HG03097 (cell line): ENCODE measurements at regions not wholly inside any gene's neighbourhood (a gene's known extent, or its start where the extent isn't known, plus 50 kb on each side); places are given as distances from the start of the nearest gene placed in this dataset.

Experiments
- ATAC-seq: cut with Tn5 transposase; IDR thresholded peaks from one replicate; pipeline ENCODE4 v1.9.1; 2021; ENCODE audit not compliant: unreplicated experiment, low FRiP score

DNA sequence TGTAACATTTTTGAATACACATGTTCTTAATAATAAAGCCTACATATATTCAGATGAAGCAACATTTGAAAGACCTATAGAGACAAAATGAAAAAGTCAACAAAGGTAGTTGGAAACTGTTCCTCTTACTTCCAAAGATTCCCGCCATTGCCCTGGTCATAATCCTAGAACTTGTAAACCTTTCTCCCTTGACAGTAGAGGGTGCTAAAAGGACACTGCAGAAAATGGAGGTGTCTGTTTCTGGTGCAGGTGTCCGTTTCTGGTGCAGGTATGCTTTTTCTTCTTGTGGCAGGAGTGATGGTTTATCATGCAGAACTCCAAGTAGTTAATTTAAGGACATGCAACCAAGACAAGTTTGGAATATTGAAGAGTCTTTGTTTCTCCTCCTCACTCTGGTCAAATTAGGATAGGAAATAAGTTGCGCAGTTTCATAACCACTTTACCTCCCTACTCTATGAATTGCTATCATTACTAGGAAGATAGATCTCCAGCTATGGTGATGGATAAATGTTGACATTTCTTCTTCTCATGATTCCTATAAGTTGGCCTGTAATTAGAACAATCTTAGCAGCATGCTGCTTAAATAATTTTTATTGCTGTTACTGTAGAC lies 56.0 kb upstream of the FAM174A start:
- ATAC-seq, result peak; percentile 61

DNA sequence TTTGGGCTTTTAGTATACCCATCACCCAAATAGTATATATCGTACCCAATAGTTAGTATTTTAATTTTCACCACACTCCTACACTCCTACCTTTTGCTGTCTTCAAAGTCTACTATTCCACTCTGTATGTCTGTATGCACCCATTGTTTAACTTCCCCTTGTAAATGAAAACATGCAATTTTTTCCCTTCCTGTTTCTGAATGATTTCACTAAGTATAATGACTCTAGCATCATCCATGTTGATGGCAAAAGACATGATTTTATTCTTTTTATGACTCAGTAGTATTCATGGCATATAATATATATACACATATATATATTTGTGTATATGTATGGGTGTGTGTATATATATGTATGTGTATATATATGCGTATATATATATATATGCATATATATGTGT lies 63.1 kb upstream of the FAM174A start:
- no peak for ATAC-seq

DNA sequence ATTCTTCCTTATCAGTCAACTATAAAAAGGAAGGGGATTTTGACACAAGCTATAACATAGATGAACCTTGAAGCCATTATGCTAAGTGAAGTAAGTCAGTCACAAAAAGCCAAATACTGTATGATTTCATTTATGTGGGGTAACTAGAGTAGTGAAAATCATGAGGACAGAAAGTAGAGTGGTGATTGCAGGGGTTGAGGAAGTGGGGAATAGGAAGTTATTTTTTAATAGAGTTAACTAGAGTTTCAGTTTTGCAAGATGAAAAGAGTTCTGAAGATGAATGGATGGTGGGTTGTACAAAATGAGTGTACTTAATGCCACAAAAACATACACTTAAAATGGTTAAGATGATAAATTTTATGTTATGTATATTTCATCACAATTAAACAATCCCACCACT lies 65.4 kb upstream of the FAM174A start:
- ATAC-seq, result peak; percentile 100

DNA sequence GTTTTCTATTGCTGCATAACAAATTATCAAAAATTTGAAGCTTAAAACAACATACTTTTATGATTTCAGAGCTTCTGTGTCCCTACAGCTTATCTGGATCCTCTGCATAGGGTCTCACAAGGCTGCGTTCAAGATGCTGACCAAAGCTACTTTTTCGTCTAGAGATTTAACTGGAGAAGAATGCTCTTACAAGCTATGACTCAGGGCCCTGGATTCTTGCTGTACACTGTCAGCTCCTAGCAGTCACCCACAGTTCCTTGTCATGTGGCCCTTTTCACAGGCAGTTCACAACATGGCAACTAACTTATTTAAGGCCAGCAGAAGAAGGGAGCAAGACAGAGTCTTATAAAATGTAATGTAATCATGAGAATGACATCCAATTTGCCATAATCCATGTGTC lies 70.8 kb upstream of the FAM174A start:
- no peak for ATAC-seq

- no peak for ATAC-seq
Observed at GRCh38 chr5:100456615-100457014, 78.6 kb upstream of the FAM174A start.

- no peak for ATAC-seq
Observed at GRCh38 chr5:100452126-100452525, 83.0 kb upstream of the FAM174A start.

GRCh38 chr5:100448111-100448528 lies 87.1 kb upstream of the FAM174A start:
- ATAC-seq, result no peak

DNA sequence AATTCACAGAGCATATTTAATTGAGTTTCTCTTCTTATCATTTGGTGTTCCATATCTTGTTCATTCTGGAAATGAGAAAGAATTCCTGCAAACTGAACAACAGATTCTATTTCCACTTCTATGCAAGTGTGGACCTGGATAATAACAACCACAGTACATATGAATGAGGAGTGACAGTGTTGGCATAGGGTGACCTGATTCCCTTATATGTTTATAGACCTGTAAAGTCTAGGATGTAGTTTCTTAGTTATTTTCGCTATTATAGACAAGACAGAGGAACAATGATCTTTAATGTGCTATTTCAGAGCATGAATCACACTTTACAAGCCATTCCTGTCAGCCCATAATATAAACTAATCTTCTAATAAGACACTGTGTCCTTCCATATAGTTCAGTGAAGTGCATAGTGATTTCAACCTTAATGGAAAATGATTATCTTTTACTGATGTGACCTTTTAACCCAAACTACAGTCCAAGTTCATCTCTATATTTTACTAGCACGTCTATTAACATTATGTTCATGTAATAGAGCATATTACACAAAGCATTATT lies 88.2 kb upstream of the FAM174A start:
- ATAC-seq, result no peak

DNA sequence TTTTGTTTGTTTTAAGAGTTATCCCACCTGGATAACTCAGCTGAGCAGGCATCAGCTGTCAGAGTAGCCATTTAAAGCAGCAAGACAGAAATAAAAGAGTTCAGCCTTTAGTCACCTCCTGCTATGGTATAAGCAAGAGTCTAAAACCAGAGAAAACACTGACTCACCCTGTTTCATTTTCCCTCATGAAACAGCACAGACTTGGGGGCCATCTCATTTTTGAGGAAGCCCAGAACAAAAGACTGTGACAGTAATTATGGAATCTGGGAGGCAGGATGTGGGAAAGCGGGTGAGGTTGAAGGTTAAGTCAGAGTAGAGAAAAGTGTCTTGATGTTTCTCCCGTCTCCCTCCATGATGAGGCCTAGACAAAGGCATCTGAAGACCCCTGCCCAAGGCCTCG lies 90.2 kb upstream of the FAM174A start:
- ATAC-seq, result no peak

DNA sequence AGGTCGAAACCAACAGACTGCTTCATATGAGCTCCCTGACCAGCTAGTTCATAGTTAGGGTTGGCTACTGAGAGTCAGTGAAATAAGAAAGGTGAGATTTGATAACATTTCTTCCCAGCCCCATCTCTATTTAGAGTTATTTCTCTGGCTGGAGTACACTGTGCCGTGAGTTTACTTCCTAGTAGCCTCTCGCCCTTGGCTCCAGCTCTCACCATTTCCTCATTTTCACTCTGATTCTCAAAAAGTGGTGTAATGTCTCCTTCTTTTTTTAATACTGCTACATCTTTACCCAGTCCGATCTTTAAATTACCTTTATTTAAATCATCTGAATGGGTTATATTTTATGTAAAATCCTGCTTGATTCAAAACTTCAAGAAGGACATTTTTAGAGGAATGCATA lies 100.4 kb upstream of the FAM174A start:
- no peak for ATAC-seq

- no peak for ATAC-seq
Observed at GRCh38 chr5:100432741-100433140, 102.4 kb upstream of the FAM174A start.

- ATAC-seq, result peak; percentile 69
Observed at GRCh38 chr5:100430268-100431195, 104.6 kb upstream of the FAM174A start.

GRCh38 chr5:100424787-100425186 lies 110.4 kb upstream of the FAM174A start:
- ATAC-seq, result no peak

DNA sequence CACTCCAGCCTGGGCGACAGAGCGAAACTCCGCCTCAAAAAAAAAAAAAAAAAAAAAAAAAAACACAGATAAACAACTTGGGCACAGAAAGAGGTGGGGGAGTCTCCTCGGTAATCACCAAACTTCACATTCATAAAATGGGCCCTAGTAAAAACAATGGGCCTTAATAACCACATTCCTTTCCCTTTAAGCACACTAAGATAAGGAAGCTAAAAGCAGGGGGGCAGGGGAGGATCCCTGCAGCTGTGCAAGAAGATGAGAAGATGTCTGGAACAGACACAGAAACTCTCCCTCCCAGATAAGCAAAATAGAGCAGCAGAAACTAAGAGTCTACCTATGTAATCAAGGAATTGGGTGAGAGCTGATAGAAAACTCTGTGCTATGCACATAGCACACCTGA lies 111.2 kb upstream of the FAM174A start:
- no peak for ATAC-seq

- no peak for ATAC-seq
Observed at GRCh38 chr5:100423330-100423729, 111.8 kb upstream of the FAM174A start.

DNA sequence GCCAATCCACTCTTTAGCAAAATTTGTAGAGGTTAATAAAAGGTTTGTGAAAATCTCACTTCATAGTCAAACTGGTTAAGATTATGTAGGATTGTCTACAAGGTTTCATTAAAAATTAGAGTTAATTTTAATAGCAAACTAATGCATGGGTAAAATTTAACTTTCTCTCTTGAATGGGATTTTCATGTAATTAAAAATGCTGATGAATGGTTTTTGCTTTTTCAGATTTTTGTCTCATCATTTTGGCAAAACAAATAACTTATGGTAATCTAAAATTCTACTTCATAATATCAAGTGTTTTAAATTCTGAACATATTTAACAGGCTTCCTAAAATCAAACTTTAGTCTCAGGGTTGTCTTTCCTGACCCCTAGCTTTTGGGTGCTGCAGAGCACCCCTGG lies 113.8 kb upstream of the FAM174A start:
- ATAC-seq, result no peak

DNA sequence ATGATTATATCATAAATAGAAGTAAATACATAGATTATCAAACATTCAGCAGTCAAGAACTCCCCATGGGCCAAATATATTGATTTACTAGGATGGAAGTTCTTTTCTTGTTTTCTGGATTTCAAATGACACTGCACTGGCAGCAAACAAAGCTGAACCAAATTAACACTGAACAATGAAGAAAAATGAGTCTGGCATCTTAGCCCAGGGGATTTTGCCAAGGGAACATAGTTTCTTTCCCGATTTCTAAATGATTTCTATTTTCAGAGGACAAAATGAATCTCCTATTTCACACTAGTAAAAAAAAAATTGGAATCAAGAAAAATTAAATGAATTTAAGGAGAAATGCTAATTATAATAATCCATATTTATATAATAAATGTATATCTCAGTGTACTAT lies 116.9 kb upstream of the FAM174A start:
- no peak for ATAC-seq

- ATAC-seq, result no peak
Observed at GRCh38 chr5:100409660-100410151, 125.5 kb upstream of the FAM174A start.

DNA sequence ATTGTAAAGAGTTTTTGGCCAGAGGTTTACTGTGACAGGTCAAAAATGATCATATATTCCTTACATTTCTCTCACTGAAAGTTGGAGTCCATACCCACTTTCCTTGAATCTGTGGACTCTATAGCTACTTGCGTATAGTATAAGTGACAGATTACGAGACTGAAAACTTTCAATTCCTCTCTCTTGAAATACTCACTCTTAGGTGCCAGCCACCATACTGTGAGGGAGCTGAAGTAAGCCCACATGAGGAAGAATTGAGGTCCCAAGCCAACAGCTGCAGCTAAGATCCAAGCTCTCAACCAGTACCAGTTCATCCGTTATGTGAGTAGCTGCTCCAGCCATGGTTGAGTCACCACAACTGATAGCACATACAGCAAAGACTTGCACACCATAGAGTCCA lies 128.1 kb upstream of the FAM174A start:
- no peak for ATAC-seq

DNA sequence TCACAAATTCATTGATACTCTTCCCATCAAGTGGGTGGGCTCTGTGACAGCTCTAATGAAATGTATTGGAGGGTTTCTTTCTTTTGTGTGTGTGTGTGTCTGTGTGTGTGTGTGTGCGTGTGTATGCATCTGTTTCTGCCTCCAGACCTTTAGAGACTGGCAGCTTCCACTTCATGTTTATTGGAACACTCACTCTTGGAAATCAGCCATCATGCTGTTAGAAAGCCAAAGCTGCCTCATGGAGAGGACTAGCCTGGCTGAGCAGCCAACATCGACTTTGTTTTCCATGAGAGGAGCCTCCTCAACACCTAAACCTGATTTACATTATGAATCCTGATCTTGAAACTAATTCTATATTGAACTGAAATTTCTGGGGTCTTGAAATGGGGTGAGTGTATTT lies 128.5 kb upstream of the FAM174A start:
- no peak for ATAC-seq

DNA sequence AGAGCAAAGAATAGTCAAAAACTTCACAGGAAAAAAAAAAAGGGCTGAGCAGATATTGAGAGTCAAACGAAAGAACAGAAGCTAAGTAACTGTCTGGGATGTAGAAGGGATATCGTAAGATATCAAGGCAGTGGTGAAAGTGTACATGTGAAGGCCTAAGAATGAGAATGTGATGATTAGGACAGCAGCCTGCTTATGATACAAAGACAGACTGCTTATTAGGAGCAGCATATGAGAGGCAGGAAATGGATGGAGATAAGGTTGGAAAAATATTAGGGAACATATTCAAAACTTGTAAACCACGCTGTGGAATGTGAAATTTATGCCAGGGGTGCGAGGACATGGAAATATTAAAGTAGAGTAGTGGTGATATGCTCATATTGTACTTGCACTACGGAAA lies 133.1 kb upstream of the FAM174A start:
- ATAC-seq, result no peak

DNA sequence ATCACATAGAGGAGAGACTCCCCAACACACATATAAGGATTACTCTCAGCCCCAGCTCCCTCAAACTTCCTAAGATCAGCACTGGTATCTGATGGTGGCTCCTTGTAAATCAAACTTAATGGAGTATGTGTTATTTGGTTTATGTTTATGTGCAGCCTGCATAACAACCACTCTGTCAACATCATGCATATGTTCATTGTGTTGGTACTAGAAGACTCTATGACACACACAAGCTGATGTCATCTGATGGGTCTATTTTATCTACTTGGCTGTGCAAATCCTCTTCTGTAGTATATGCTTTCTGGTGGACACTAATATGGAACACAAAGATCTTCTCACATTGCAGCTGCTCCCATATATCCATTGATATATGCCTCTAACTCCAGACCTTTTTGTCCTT lies 134.0 kb upstream of the FAM174A start:
- no peak for ATAC-seq
